ENCODE measurements at regions not wholly inside any gene's neighbourhood (a gene's known extent, or its start where the extent isn't known, plus 50 kb on each side); places are given as distances from the start of the nearest gene placed in this dataset.

- H3K9me3 ChIP-seq (ENCODE audit: low read depth), result no peaks in the 10 kb centered on the region
- no peaks in the 10 kb centered on the region for H4K20me1 ChIP-seq (ENCODE audit: insufficient read depth, poor library complexity, severe bottlenecking)
- no peak overlapping the region for H3K27ac ChIP-seq
- no peaks in the 10 kb centered on the region for H3K9me2 ChIP-seq (replicated peaks; ENCODE audit: insufficient read depth)
- no peaks in the 10 kb centered on the region for H3K4me1 ChIP-seq (ENCODE audit: insufficient read depth)
- no peak overlapping the region for H3K4me3 ChIP-seq
- H3K79me2 ChIP-seq, result no peaks in the 10 kb centered on the region
- H2AFZ ChIP-seq, result no peak overlapping the region
- no peaks in the 10 kb centered on the region for H3K36me3 ChIP-seq (replicated peaks; ENCODE audit: insufficient read depth, low read depth)
- TF ChIP-seq EZH2 (IDR thresholded peaks at IDR 0.05; ENCODE audit: borderline replicate concordance) (no peak), EZH2phosphoT487 (IDR thresholded peaks at IDR 0.05; ENCODE audit: low read depth, severe bottlenecking, unreplicated experiment) (no peak), CTCF (IDR thresholded peaks at IDR 0.05; ENCODE audit: poor library complexity) (no peak)
- no peak for DNase-seq (ENCODE audit: low spot score)
- H3K4me2 ChIP-seq, result no peak overlapping the region
- WGBS (ENCODE audit: low lambda C conversion rate, missing lambda C conversion rate), result 56% methylated on average over 2 of the region's 2 CpGs
- H3K27me3 ChIP-seq, result no peaks in the 10 kb centered on the region
Observed at GRCh38 chr1:193707271-193708021, 521.0 kb upstream of the B3GALT2 start.

GRCh38 chr1:193706766-193707165 lies 520.4 kb upstream of the B3GALT2 start:
- DNase-seq (ENCODE audit: low spot score), result no peak
- H3K4me2 ChIP-seq, result no peak overlapping the region
- TF ChIP-seq EZH2phosphoT487 (IDR thresholded peaks at IDR 0.05; ENCODE audit: low read depth, severe bottlenecking, unreplicated experiment), result no peak
- no peak for TF ChIP-seq CTCF (IDR thresholded peaks at IDR 0.05; ENCODE audit: poor library complexity)
- TF ChIP-seq EZH2 (IDR thresholded peaks at IDR 0.05; ENCODE audit: borderline replicate concordance), result no peak

GRCh38 chr1:193705554-193705981 lies 519.2 kb upstream of the B3GALT2 start:
- no peaks in the 10 kb centered on the region for H3K9me2 ChIP-seq (replicated peaks; ENCODE audit: insufficient read depth)
- H3K79me2 ChIP-seq, result no peaks in the 10 kb centered on the region
- 92% methylated on average over 5 of the region's 5 CpGs for WGBS (ENCODE audit: low lambda C conversion rate, missing lambda C conversion rate)
- no peak for DNase-seq (ENCODE audit: low spot score)
- no peak for TF ChIP-seq EZH2phosphoT487 (IDR thresholded peaks at IDR 0.05; ENCODE audit: low read depth, severe bottlenecking, unreplicated experiment)
- TF ChIP-seq EZH2 (IDR thresholded peaks at IDR 0.05; ENCODE audit: borderline replicate concordance), result no peak
- no peak for TF ChIP-seq CTCF (IDR thresholded peaks at IDR 0.05; ENCODE audit: poor library complexity)
- H3K4me1 ChIP-seq (ENCODE audit: insufficient read depth), result no peaks in the 10 kb centered on the region
- no peaks in the 10 kb centered on the region for H3K27me3 ChIP-seq
- no peaks in the 10 kb centered on the region for H3K36me3 ChIP-seq (replicated peaks; ENCODE audit: insufficient read depth, low read depth)
- H3K27ac ChIP-seq, result no peak overlapping the region
- no peaks in the 10 kb centered on the region for H3K9me3 ChIP-seq (ENCODE audit: low read depth)
- no peak overlapping the region for H3K4me2 ChIP-seq
- no peak overlapping the region for H2AFZ ChIP-seq
- H3K4me3 ChIP-seq, result no peak overlapping the region
- no peaks in the 10 kb centered on the region for H4K20me1 ChIP-seq (ENCODE audit: insufficient read depth, poor library complexity, severe bottlenecking)

More at GRCh38 chr1:193706766-193707165, 520.4 kb upstream of the B3GALT2 start:
- Histone ChIP-seq H3K79me2 (no peaks in the 10 kb centered on the region), H3K9me3 (ENCODE audit: low read depth) (no peaks in the 10 kb centered on the region), H4K20me1 (ENCODE audit: insufficient read depth, poor library complexity, severe bottlenecking) (no peaks in the 10 kb centered on the region), H3K4me1 (ENCODE audit: insufficient read depth) (no peaks in the 10 kb centered on the region), H3K27me3 (no peaks in the 10 kb centered on the region), H2AFZ (no peak overlapping the region), H3K4me3 (no peak overlapping the region), H3K27ac (no peak overlapping the region), H3K9me2 (replicated peaks; ENCODE audit: insufficient read depth) (no peaks in the 10 kb centered on the region), H3K36me3 (replicated peaks; ENCODE audit: insufficient read depth, low read depth) (no peaks in the 10 kb centered on the region)
